ENCODE measurements at regions not wholly inside any gene's neighbourhood (a gene's known extent, or its start where the extent isn't known, plus 50 kb on each side); places are given as distances from the start of the nearest gene placed in this dataset.
"Not testable (repeated sequence)": the region's sequence is repeated elsewhere in the genome, so short reads cannot be mapped to it uniquely, and the experiment has no call there.

DNA sequence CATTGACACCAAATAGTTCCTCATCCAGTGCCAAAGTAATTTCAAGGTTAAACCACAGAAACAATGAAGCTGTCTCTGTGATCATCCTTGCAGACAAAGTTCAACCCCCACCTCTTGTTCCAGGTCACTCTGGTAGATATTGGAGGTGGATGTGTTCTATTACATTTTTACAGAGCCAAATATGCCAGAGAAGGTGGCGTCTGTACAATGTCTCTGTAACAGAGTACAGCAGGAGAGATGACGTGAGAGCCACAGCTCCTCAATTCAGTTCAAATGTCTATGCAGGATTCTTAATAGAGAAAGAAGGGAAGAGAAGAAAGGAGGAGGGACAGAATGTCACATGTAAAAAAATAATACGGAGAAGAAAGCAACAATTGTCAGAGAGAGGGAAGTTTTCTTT lies 268.3 kb upstream of the OR4E1 start:
- DNase-seq: no peak

DNA sequence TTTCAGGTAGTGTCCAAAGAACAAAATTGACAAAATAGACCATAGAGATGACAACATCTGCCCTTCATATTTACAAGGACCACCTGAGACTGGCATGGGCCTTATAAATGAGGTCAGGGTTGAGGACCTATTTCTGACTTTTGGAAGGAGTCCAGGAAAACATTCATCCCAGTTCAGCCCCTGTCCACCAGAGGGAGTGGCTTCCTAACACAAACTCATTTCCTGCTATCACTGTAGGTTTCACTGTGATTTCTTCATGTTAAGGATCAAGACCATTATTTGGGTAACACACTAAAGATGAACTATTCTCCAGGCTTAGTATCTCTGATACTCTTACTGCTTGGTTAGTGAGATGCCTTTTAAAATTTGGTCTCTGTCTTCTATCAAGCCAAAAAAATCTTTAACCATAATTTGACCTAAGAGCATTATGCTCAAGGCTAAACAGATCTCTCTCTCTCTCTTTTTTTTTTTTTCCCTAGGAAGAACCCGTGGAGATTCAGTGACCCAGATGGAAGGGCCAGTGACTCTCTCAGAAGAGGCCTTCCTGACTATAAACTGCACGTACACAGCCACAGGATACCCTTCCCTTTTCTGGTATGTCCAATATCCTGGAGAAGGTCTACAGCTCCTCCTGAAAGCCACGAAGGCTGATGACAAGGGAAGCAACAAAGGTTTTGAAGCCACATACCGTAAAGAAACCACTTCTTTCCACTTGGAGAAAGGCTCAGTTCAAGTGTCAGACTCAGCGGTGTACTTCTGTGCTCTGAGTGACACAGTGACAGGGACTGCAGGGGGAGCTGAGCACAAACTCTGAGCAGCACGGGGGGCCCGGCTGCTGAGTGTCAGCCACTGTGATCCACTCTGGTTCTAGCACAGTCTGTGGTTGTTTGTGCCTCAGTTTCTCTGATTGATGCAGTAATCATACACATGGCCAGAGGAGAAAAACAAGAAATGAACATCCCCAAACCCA lies 267.6 kb upstream of the OR4E1 start:
- no peak for DNase-seq

DNA sequence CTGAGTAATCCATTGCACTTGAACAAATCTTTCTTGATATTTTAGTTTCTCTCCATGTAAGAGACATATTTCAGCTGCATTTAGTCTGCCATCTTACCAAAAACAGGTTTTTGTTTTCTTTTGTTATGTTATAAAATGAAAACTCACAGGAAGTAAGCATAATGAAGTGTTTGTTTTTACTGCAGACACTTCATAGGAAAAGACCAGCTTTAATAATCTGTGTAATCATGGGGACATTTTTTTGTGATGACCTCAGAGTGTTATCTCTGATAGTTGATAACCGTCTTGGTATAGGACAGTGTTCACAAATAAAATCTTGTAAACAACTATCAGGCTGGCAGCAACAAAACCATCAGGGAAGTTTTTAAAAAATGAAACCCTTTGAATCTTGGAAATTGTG lies 266.2 kb upstream of the OR4E1 start:
- no peak for DNase-seq

GRCh38 chr14:21937996-21938395 lies 264.4 kb upstream of the OR4E1 start:
- DNase-seq: no peak

GRCh38 chr14:21933681-21934080 lies 260.1 kb upstream of the OR4E1 start:
- DNase-seq: no peak

DNA sequence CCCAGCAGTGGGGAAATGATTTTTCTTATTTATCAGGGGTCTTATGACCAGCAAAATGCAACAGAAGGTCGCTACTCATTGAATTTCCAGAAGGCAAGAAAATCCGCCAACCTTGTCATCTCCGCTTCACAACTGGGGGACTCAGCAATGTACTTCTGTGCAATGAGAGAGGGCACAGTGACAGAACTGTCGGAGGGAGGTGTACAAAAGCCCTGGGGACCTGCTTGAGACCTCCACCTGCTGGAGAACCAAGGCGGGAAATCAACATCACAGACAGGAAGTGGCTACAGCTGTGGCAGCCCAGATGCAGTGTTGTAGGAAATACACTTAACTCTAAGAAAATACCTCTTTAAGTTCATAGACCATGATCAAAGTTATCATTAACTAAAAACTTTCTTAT lies 250.9 kb upstream of the OR4E1 start:
- no peak for DNase-seq

DNA sequence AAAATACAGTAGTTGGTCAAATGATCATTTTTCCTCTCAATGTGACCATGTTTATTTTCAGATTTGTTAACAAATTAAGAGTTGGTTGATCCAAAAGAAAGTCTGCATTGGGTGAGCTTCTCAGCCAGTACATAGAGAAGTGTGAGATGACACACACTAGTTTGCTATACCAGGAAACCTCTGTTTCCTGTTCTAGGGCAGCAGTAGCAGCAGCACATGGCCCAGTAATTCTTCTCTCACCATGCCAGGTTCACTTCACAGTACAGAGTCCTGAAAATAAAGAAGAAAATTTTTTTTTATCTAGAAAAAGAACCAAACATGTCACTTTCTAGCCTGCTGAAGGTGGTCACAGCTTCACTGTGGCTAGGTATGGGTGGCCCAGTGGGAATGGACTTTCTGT lies 250.2 kb upstream of the OR4E1 start:
- DNase-seq: no peak

DNA sequence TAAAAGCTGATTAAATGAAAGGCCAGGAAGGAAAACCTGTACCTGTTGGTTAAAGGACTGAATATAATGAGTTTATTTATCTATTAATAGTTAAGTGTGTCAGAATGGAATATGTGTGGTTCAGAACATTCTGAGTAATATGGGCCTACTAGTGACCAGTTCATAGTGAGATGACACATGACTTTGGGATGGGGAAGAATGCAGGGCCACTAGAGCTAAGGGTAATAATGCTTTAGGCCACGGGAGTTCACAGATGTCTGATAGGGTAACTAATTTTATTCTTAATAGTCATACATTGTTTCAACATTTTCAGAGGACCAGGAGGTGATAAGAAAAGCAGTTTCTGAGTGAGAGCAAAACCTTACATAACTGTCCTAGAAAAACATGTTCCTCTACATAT lies 247.8 kb upstream of the OR4E1 start:
- no peak for DNase-seq

DNA sequence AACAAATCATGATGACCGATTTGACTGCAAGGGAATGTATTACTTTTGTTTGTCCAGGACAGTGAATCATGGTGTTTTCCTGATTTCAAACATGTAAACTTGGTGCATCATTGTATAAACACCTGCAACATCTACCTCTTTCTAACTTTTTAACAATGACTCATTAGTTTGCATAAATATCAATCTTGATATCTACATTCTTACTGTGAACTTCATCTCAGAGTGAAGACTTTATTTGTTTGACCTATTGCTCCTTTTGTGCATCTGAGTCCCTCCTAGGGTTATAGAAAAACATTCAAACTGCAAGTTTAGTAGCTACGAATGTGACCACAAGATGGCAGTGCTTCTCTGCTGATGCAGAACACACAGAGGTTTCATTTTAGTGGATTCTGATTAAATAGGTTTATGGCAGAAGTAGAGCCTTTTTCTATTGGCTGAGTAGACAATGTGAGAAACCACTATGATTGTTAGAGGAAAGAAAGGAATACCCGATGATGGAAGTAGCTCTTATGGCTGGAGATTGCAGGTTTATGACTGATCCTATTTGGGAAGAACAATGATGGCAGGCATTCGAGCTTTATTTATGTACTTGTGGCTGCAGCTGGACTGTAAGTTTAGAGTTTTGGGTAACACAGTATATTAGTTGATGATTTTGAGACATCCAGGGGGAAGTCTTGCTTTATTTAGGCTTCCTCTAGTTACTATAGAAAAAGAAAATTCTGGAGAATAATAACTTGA lies 244.2 kb upstream of the OR4E1 start:
- peak; percentile 28 for DNase-seq

GRCh38 chr14:21915826-21916225 lies 242.2 kb upstream of the OR4E1 start:
- no peak for DNase-seq

DNA sequence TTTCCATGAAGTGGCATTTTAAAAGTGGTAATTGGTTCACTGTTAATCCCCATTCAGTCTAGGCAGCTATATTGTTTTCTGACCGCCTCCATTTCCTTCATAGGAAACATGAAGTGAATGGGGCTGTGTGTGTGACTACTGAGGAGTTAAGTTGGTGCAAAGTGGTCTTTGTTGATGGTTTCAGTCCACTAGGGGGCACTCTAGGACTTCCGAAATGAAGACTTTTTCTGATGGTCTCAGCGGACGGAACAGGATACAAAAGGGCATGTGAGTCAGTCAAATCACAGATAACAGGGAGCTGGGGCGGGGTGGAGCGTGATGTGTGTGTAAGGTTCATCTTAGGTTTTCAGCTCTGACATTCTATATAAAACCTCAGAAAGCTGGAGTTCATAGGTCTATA lies 240.1 kb upstream of the OR4E1 start:
- DNase-seq: peak; percentile 11

DNA sequence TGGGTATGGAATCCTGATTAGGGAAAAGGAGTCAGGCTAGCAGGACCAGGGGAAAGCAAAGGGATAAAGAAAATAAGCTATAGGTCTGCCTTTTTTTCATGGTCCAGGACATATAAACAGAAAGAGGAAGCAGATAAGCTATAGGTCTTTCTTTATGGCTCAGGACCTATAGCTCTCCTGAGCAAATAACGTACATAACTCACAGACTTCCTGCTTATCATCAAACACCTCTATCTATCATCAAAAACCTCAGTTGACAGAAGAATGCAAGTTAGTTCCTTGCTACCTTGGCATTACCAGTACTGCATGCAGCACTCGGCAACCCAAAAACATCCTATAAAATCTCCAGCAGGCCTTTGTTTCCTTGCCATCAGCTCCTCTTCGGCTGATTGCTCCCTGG lies 238.7 kb upstream of the OR4E1 start:
- DNase-seq: no peak

- DNase-seq: no peak
These were observed 238.3 kb upstream of the OR4E1 start for GRCh38 chr14:21911877-21912276.

- no peak for DNase-seq
These were observed 236.6 kb upstream of the OR4E1 start for GRCh38 chr14:21910260-21910659.

DNA sequence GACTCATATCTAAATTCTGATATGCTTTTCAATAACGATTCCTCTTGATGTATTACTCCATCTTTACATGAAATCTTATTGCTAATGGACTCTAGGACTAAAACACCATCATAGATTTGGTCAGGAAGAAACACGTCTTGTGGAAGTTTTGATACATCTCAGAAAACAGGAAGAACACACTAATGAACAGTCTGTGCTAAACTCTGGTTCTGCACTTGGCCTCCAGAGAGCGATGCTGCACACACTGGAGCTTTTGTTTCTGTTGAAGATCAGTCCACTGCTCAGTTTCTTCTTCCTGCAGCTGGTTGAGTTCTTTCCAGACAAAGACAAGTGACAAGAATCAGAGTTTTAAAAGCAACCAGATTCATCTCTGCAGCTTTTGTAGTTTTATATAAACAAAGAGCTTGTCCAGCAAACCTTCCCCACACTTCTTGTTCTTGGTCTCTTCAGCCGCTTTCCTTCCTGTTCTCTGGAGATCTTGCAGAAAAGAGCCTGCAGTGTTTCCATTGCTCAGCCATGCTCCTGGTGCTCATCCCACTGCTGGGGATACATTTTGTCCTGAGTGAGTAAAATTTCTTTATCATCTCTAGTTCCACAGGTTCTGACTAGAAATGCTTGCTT lies 229.1 kb upstream of the OR4E1 start:
- no peak for DNase-seq

DNA sequence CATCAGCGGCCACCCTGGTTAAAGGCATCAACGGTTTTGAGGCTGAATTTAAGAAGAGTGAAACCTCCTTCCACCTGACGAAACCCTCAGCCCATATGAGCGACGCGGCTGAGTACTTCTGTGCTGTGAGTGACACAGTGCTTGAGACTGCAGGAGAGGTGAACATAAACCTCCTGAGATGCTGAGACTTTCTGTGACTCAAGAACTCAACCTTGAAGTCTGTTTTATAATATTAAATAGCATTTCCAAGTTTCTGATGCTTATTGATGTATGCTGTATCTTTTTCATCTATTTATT lies 221.2 kb upstream of the OR4E1 start:
- not testable (repeated sequence) for DNase-seq

DNA sequence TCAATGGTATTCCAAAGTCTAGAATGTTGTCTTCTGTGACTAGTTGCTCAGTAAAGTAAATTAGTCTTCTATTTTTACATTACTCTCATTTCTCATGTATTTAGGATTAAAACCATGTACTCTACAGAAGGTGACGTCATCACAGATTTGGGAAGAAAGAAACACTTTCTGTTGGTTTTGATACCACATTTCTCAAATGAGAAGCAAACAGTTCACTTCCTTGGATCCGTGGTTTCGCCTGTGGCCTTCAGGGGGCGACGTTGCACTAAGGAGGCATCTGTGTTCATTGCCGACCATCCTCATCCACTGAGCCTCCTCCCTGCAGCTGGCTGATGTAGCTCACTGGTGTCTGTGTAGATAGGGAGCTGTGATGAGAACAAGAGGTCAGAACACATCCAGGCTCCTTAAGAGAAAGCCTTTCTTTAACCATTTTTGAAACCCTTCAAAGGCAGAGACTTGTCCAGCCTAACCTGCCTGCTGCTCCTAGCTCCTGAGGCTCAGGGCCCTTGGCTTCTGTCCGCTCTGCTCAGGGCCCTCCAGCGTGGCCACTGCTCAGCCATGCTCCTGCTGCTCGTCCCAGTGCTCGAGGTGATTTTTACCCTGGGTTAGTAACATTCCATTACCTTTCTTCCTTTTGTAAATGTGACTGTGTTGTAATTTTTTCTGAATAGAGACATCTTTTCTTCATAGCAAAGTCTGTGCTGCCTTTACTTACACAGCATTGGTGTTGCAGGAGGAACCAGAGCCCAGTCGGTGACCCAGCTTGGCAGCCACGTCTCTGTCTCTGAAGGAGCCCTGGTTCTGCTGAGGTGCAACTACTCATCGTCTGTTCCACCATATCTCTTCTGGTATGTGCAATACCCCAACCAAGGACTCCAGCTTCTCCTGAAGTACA lies 220.6 kb upstream of the OR4E1 start:
- DNase-seq: no peak

GRCh38 chr14:21891921-21892320 lies 218.3 kb upstream of the OR4E1 start:
- no peak for DNase-seq

DNA sequence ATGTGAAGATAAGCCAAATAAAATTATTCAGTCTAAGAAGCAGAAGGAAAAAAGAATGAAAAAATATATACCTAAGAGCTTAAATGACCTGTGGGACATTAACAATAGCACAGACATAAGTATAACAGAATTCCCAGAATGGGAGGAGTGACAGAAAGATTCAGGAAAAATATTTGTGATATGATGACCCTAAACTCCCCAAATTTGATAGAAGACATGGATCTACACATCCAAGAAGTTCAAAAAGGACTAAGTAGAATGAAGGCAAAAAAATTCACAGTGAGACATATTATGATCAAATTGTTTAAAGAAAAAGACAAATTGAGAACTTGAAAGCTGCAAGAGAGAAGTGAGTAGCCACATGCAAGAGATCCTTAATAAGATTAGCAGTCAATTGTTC lies 211.4 kb upstream of the OR4E1 start:
- no peak for DNase-seq

DNA sequence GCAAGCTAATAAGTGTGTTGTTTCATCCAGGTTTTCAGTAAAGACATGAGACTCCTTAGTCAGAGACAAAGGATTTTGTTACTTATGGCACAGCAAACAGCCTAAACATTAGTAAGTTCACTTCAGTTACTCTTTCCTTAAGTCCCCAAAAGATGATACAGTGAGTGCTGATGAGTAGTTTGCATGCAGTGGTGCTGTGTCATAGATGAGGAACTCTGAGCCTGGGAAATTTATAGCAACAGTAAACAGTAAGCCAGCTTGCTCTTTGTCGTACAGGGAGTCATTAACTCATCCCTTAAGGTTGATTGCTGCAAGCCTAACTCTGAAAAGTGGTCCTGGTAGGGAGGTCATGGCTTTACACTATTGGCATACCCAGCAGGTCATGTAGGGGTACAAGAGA lies 208.6 kb upstream of the OR4E1 start:
- DNase-seq: no peak

GRCh38 chr14:21880918-21881317 lies 207.3 kb upstream of the OR4E1 start:
- DNase-seq: no peak

GRCh38 chr14:21875791-21876190 lies 202.2 kb upstream of the OR4E1 start:
- DNase-seq: no peak

- DNase-seq: no peak
These were observed 201.3 kb upstream of the OR4E1 start for GRCh38 chr14:21874946-21875345.
